Stomach (tissue), 4 donors: ENCODE measurements at regions not wholly inside any gene's neighbourhood (a gene's known extent, or its start where the extent isn't known, plus 50 kb on each side); places are given as distances from the start of the nearest gene placed in this dataset.

ENCODE experiments used
- CTCF ChIP-seq, 7 experiments: fragments of 450-650 bp in 4 of 7; fragments of 200-600 bp in 3 of 7; sonication (generic) in 3 of 7; IDR thresholded peaks; one replicate each; pipeline ENCODE4 v1.5.1; 2016 to 2019; ENCODE audit warnings: antibody characterized with exemption in 7 of 7, control low read depth in 2 of 7, mild to moderate bottlenecking in 1 of 7
- POLR2A ChIP-seq, 4 donors: fragments of 450-650 bp; IDR thresholded peaks; one replicate each; pipeline ENCODE4 v1.6.1; 2016; ENCODE audit warnings: antibody characterized with exemption in 4 of 4, control low read depth in 2 of 4, mild to moderate bottlenecking in 1 of 4, moderate library complexity in 1 of 4

- TF ChIP-seq CTCF (IDR thresholded peaks at IDR 0.05): no peak
- no peak for TF ChIP-seq POLR2A (IDR thresholded peaks at IDR 0.05)
These were observed 898.2 kb upstream of the USP15 start for GRCh38 chr12:61362037-61362436.
